ENCODE measurements at regions not wholly inside any gene's neighbourhood (a gene's known extent, or its start where the extent isn't known, plus 50 kb on each side); places are given as distances from the start of the nearest gene placed in this dataset.
A peak's percentile ranks its signal among the peaks of the same experiment; 100 is the strongest.

DNA sequence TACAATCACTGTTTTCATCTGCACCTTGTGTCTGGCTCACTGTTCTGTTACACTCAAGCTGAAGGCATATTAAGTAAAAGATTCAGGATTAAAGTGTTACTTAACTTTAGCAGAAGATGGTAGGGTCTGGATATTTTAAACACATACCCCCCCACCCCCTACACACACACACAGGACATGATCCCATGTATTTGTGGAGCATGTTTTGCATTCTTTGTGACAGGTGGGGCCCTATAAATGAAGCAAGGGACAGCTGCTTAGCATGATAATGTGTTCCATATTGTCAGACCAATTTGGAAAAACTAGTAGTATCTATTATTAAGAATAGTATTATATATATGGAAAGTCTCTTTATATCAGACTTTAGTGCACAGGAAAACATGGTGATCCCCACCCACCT lies 335.2 kb upstream of the TNP1 start:
- H3K79me2 ChIP-seq (ENCODE audit: control insufficient read depth, insufficient read depth, low read length): no peaks in the 10 kb centered on the region
- H3K4me1 ChIP-seq (ENCODE audit: control insufficient read depth, extremely low read depth, insufficient read depth, low read length): peaks cover 11% of the 10 kb centered on the region
- no peaks in the 10 kb centered on the region for H3K9me3 ChIP-seq (ENCODE audit: control insufficient read depth, low read depth, low read length)
- no peaks in the 10 kb centered on the region for H3K9me1 ChIP-seq (ENCODE audit: control insufficient read depth, extremely low read depth, insufficient read depth, low read length)
- TF ChIP-seq EZH2 (IDR thresholded peaks at IDR 0.05; ENCODE audit: low read length): no peak
- no peak for TF ChIP-seq CTCF (optimal IDR thresholded peaks at IDR 0.05 in 1 of 3, IDR thresholded peaks at IDR 0.05 in 1 of 3, conservative IDR thresholded peaks at IDR 0.05 in 1 of 3; ENCODE audit: extremely low read depth in 1 of 3, insufficient read depth in 2 of 3, low read length in 3 of 3)
- no peak overlapping the region for H3K4me2 ChIP-seq (ENCODE audit: control insufficient read depth, extremely low read depth, insufficient read depth, low read depth, low read length)
- FAIRE-seq (no peak), DNase-seq (ENCODE audit: low read depth, low spot score) (no peak)
- no peak overlapping the region for H2AFZ ChIP-seq (ENCODE audit: control insufficient read depth, low read length)
- dilution Hi-C loops (cut with MboI; ENCODE audit: extremely low pct_ligation_motif_present, low sequenced_read_pairs): no loop called here
- H3K27ac ChIP-seq (ENCODE audit: control insufficient read depth, insufficient read depth, low read length): no peak overlapping the region
- no peak overlapping the region for H3K9ac ChIP-seq (ENCODE audit: control insufficient read depth, extremely low read depth, insufficient read depth, low read length)
- no peaks in the 10 kb centered on the region for H4K20me1 ChIP-seq (ENCODE audit: control insufficient read depth, extremely low read depth, insufficient read depth, low read length)
- H3K36me3 ChIP-seq (ENCODE audit: control insufficient read depth in 2 of 2, extremely low read depth in 1 of 2, insufficient read depth in 2 of 2, low read length in 2 of 2): no peaks in the 10 kb centered on the region
- H3K4me3 ChIP-seq (ENCODE audit: control insufficient read depth in 2 of 3, extremely low read depth in 1 of 3, insufficient read depth in 2 of 3, low read depth in 1 of 3, low read length in 3 of 3): no peak overlapping the region
- no peaks in the 10 kb centered on the region for H3K27me3 ChIP-seq (ENCODE audit: control insufficient read depth, extremely low read depth, insufficient read depth, low read length)

DNA sequence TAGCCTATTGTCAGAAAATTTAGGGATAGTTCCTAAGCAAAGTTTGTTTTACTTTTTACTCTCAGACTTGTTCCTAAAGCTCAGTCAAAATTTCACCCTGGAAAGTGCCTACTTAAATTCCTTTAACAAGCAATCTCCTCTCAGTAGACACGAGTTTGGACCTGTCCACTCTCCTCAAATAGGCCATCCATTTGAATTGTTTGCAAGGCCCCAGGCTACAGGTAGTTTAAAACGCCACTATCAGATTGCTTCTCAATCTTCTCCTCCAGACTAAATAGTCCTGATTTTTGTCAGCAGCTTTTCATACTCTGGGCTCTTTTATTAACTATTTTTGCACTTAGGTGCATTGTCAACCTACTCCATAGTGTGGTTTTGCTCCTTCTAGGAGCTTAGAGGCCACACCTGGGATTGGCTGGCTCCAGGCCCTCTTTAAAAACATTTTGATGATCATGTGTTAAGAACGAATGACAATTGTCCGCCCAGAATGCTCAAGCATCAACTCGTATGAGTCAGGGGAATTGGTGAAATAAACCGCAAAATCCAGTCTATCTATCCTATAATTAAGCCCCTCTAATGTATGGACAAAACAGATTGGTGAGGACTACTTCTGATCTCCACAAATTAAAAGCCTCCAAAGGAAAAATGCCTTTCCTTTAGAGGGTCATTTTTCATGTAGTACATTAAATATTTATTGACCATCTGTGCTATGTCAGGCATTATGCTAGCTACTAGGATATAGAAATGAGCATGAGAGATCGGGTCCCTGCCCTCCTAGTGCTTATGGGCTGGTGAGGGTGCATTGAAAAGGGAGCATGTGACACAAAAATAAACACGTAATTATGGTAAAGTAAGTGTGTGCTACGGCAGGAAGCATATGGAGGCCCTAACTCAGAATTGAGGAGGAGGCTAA lies 333.8 kb upstream of the TNP1 start:
- no peak for DNase-seq (ENCODE audit: low read depth, low spot score)
- peaks cover 11% of the 10 kb centered on the region for H3K4me1 ChIP-seq (ENCODE audit: control insufficient read depth, extremely low read depth, insufficient read depth, low read length)
- no peak overlapping the region for H3K9ac ChIP-seq (ENCODE audit: control insufficient read depth, extremely low read depth, insufficient read depth, low read length)
- no peak overlapping the region for H3K27ac ChIP-seq (ENCODE audit: control insufficient read depth, insufficient read depth, low read length)
- dilution Hi-C loops (cut with MboI; ENCODE audit: extremely low pct_ligation_motif_present, low sequenced_read_pairs): no loop called here
- no peaks in the 10 kb centered on the region for H3K9me3 ChIP-seq (ENCODE audit: control insufficient read depth, low read depth, low read length)
- peak overlapping the region; percentile 23 for H3K4me2 ChIP-seq (ENCODE audit: control insufficient read depth, extremely low read depth, insufficient read depth, low read depth, low read length)
- FAIRE-seq: peak; percentile 65
- H3K9me1 ChIP-seq (ENCODE audit: control insufficient read depth, extremely low read depth, insufficient read depth, low read length): no peaks in the 10 kb centered on the region
- H4K20me1 ChIP-seq (ENCODE audit: control insufficient read depth, extremely low read depth, insufficient read depth, low read length): no peaks in the 10 kb centered on the region
- no peaks in the 10 kb centered on the region for H3K27me3 ChIP-seq (ENCODE audit: control insufficient read depth, extremely low read depth, insufficient read depth, low read length)
- H3K36me3 ChIP-seq (ENCODE audit: control insufficient read depth in 2 of 2, extremely low read depth in 1 of 2, insufficient read depth in 2 of 2, low read length in 2 of 2): no peaks in the 10 kb centered on the region
- H3K4me3 ChIP-seq (ENCODE audit: control insufficient read depth in 2 of 3, extremely low read depth in 1 of 3, insufficient read depth in 2 of 3, low read depth in 1 of 3, low read length in 3 of 3): no peak overlapping the region
- H3K79me2 ChIP-seq (ENCODE audit: control insufficient read depth, insufficient read depth, low read length): no peaks in the 10 kb centered on the region
- no peak overlapping the region for H2AFZ ChIP-seq (ENCODE audit: control insufficient read depth, low read length)
- no peak for TF ChIP-seq CTCF (optimal IDR thresholded peaks at IDR 0.05 in 1 of 3, IDR thresholded peaks at IDR 0.05 in 1 of 3, conservative IDR thresholded peaks at IDR 0.05 in 1 of 3; ENCODE audit: extremely low read depth in 1 of 3, insufficient read depth in 2 of 3, low read length in 3 of 3)
- no peak for TF ChIP-seq EZH2 (IDR thresholded peaks at IDR 0.05; ENCODE audit: low read length)

Data from keratinocyte (primary cell).